ENCODE measurements at regions not wholly inside any gene's neighbourhood (a gene's known extent, or its start where the extent isn't known, plus 50 kb on each side); places are given as distances from the start of the nearest gene placed in this dataset.

DNA sequence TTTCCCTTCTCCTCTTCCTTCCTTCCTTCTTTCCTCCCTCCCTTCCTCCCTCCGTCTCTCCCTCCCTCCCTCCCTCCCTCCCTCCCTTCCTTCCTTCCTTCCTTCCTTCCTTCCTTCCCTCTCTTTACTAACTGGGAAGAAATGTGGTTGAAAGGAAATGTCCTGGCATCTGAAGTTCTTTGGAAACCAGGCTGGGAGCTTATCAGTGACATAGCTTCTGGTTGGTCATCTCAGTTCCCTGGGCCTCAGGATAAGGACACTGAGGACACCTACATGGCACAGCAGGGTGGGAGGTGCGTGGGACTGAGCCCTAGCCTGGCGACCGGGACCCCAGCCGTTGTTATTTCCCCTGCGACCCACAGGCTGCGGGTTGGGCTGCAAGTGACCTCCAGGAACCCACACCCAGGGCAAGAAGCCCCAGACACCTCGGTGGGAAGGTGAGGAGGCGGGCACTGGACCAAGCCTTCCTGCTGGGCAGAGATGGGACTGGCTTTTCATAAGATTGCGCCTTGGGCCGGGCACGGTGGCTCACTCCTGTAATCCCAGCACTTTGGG is 1486.5 kb downstream of the TBC1D22A start:
- no peak for DNase-seq (ENCODE audit: low read depth)
- TF ChIP-seq MYC (IDR thresholded peaks at IDR 0.05; ENCODE audit: low read depth, low read length) (no peak), POLR2A (IDR thresholded peaks at IDR 0.05; ENCODE audit: extremely low read depth, insufficient read length) (no peak)
- TF ChIP-seq, protein P1, sequence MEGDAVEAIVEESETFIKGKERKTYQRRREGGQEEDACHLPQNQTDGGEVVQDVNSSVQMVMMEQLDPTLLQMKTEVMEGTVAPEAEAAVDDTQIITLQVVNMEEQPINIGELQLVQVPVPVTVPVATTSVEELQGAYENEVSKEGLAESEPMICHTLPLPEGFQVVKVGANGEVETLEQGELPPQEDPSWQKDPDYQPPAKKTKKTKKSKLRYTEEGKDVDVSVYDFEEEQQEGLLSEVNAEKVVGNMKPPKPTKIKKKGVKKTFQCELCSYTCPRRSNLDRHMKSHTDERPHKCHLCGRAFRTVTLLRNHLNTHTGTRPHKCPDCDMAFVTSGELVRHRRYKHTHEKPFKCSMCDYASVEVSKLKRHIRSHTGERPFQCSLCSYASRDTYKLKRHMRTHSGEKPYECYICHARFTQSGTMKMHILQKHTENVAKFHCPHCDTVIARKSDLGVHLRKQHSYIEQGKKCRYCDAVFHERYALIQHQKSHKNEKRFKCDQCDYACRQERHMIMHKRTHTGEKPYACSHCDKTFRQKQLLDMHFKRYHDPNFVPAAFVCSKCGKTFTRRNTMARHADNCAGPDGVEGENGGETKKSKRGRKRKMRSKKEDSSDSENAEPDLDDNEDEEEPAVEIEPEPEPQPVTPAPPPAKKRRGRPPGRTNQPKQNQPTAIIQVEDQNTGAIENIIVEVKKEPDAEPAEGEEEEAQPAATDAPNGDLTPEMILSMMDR (IDR thresholded peaks at IDR 0.05; ENCODE audit: low read depth, low read length) = no peak
- TF ChIP-seq, protein P2, sequence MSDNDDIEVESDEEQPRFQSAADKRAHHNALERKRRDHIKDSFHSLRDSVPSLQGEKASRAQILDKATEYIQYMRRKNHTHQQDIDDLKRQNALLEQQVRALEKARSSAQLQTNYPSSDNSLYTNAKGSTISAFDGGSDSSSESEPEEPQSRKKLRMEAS (IDR thresholded peaks at IDR 0.05; ENCODE audit: low read depth, low read length) = no peak
- no peak overlapping the region for H3K4me3 ChIP-seq (ENCODE audit: low read depth, low read length)

DNA sequence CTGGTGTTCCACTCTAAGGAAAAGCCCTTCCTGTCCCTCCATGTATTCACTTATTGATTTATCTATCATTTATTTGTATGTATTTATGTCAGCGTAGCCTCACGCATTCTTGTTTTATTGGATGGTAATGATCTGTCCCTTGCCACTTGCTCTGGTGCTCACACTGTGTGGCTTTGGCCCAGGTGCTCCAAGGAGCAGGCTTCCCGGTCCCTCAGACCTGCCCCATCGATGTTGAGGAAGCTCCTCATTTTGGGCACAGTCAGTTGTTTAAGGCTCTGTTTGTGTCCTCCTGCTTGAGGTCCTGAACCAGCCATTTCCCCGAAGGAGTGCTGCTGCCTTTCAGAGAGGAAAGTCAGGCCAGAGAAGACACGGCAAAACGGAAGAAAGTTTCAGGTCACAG is 1485.4 kb downstream of the TBC1D22A start:
- no peak for DNase-seq (ENCODE audit: low read depth)
- H3K4me3 ChIP-seq (ENCODE audit: low read depth, low read length) = no peak overlapping the region
- TF ChIP-seq POLR2A (IDR thresholded peaks at IDR 0.05; ENCODE audit: extremely low read depth, insufficient read length) (no peak), MYC (IDR thresholded peaks at IDR 0.05; ENCODE audit: low read depth, low read length) (no peak)
- TF ChIP-seq, protein P2 (IDR thresholded peaks at IDR 0.05; ENCODE audit: low read depth, low read length) = no peak
- TF ChIP-seq, protein P1 (IDR thresholded peaks at IDR 0.05; ENCODE audit: low read depth, low read length) = no peak

DNA sequence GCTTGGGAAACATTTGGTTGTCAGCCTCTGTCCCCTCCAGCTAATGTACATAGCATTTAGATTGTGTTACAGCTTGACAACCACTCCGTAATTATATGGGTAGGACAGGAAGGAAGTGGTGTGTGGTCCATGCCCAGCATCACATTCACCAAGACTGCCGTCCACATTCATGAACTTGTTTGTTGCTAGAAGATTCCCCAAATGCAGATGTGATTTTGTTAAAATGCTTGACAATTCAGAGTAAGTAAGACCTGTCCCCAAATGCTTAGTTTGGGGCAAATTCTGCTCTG is 1482.7 kb downstream of the TBC1D22A start:
- DNase-seq (ENCODE audit: low read depth) = no peak
- TF ChIP-seq POLR2A (IDR thresholded peaks at IDR 0.05; ENCODE audit: extremely low read depth, insufficient read length) (no peak), MYC (IDR thresholded peaks at IDR 0.05; ENCODE audit: low read depth, low read length) (no peak)
- TF ChIP-seq, protein P2 (IDR thresholded peaks at IDR 0.05; ENCODE audit: low read depth, low read length) = no peak
- TF ChIP-seq, protein P1 (IDR thresholded peaks at IDR 0.05; ENCODE audit: low read depth, low read length) = no peak
- no peak overlapping the region for H3K4me3 ChIP-seq (ENCODE audit: low read depth, low read length)

DNA sequence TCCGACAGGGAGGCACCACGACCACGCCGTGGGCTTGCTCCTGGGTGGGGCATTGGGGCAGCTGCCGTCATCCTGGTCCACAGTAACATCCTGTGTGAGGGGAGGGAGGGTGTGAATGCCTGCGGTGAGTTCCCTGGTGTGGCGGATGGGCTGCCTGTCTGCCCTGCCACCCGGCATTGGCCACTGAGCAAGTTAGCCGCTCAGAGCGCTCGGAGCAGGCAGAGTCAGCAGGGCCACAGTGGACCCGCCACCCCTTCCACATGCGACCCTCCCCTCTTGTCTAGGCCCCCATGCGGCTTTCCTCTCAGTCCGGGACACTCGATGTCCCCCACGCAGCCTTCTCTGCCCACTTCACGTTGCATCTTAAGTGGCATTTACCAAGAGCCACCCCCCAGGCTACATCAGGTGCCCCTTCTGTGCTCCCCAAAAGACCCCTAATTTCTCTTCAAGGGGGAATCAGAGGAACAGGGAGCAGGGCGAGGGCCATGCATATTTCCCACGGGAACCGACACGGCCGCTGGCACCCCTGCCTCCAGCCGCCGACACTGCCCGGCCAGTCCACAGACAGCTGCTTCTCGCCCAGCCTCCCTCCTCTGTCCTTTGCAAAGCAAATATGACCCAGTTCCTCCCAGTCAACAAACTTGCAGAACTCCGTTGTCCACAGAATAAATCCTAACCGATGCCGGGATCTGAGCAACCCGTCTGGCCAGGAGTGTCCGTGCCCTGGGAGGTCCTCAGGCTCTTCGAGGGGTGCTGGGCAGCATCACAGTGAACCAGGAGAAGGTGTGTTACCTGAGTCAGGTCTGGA is 1482.1 kb downstream of the TBC1D22A start:
- no peak overlapping the region for H3K4me3 ChIP-seq (ENCODE audit: low read depth, low read length)
- TF ChIP-seq, protein P2 (IDR thresholded peaks at IDR 0.05; ENCODE audit: low read depth, low read length) = no peak
- TF ChIP-seq, protein P1 (IDR thresholded peaks at IDR 0.05; ENCODE audit: low read depth, low read length) = no peak
- TF ChIP-seq POLR2A (IDR thresholded peaks at IDR 0.05; ENCODE audit: extremely low read depth, insufficient read length) (no peak), MYC (IDR thresholded peaks at IDR 0.05; ENCODE audit: low read depth, low read length) (no peak)
- DNase-seq (ENCODE audit: low read depth) = no peak

DNA sequence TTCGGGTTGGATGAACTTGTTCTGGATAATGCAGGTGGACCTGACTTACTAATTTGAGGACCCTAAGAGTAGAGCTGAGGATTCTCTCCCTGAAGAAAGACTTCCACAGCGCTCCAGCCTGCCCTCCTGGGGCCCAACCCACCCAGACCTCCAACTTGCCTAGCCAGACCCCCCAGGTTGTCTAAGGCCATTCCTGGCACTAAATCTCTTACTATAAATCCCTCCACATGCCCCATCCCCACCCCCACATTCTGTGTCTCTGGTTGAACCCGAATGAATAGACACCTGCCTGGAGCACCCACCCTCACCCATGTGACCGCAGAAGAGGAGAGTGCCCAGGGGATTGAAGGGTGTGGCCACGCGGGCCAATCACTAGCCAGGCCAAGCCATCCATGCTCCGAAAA is 1480.0 kb downstream of the TBC1D22A start:
- H3K4me3 ChIP-seq (ENCODE audit: low read depth, low read length) = no peak overlapping the region
- no peak for TF ChIP-seq MYC (IDR thresholded peaks at IDR 0.05; ENCODE audit: low read depth, low read length)
- TF ChIP-seq, protein P2 (IDR thresholded peaks at IDR 0.05; ENCODE audit: low read depth, low read length) = no peak
- no peak for TF ChIP-seq POLR2A (IDR thresholded peaks at IDR 0.05; ENCODE audit: extremely low read depth, insufficient read length)
- TF ChIP-seq, protein P1 (IDR thresholded peaks at IDR 0.05; ENCODE audit: low read depth, low read length) = no peak
- no peak for DNase-seq (ENCODE audit: low read depth)

Data from NB4 (cell line).